ENCODE measurements at regions not wholly inside any gene's neighbourhood (a gene's known extent, or its start where the extent isn't known, plus 50 kb on each side); places are given as distances from the start of the nearest gene placed in this dataset.
"Not testable (repeated sequence)": the region's sequence is repeated elsewhere in the genome, so short reads cannot be mapped to it uniquely, and the experiment has no call there.

GRCh38 chr3:107172411-107172810 is 204.8 kb upstream of the CCDC54 start:
- intact Hi-C loops (cut with DNase I), result no loop called here
- Histone ChIP-seq H3K27ac (ENCODE audit: low read depth in 1 of 2, low read length in 2 of 2) (no peak overlapping the region), H3K36me3 (ENCODE audit: control insufficient read depth in 1 of 2, insufficient read depth in 2 of 2, low read length in 1 of 2) (no peaks in the 10 kb centered on the region), H3K27me3 (ENCODE audit: control insufficient read depth in 1 of 2, insufficient read depth in 2 of 2, low read length in 1 of 2) (no peaks in the 10 kb centered on the region), H3K9me3 (ENCODE audit: control insufficient read depth, low read length) (peaks cover 3% of the 10 kb centered on the region), H3K4me3 (ENCODE audit: low read length in 2 of 2) (no peak overlapping the region), H3K4me1 (ENCODE audit: control insufficient read depth in 1 of 2, insufficient read depth in 2 of 2, low read length in 2 of 2) (no peaks in the 10 kb centered on the region)
- no peak for DNase-seq
- WGBS, 2 donors, result 94 to 95% methylated on average over 1 of the region's 1 CpG
- no peak for ATAC-seq (ENCODE audit: low FRiP score)

GRCh38 chr3:107184375-107184774 is 192.9 kb upstream of the CCDC54 start:
- no peaks in the 10 kb centered on the region for H3K9me3 ChIP-seq (ENCODE audit: control insufficient read depth, low read length)
- DNase-seq, result no peak
- H3K27me3 ChIP-seq (ENCODE audit: control insufficient read depth in 1 of 2, insufficient read depth in 2 of 2, low read length in 1 of 2), result no peaks in the 10 kb centered on the region
- no peak for ATAC-seq (ENCODE audit: low FRiP score)
- no peaks in the 10 kb centered on the region for H3K4me1 ChIP-seq (ENCODE audit: control insufficient read depth in 1 of 2, insufficient read depth in 2 of 2, low read length in 2 of 2)
- no peak overlapping the region for H3K27ac ChIP-seq (ENCODE audit: low read depth in 1 of 2, low read length in 2 of 2)
- no peak overlapping the region for H3K4me3 ChIP-seq (ENCODE audit: low read length in 2 of 2)
- no peaks in the 10 kb centered on the region for H3K36me3 ChIP-seq (ENCODE audit: control insufficient read depth in 1 of 2, insufficient read depth in 2 of 2, low read length in 1 of 2)
- intact Hi-C loops (cut with DNase I), result no loop called here
- 94 to 96% methylated on average over 2 of the region's 2 CpGs for WGBS, 2 donors

GRCh38 chr3:107188262-107188661 is 189.0 kb upstream of the CCDC54 start:
- intact Hi-C loops (cut with DNase I), result no loop called here
- no peak for DNase-seq
- no peaks in the 10 kb centered on the region for H3K27me3 ChIP-seq (ENCODE audit: control insufficient read depth in 1 of 2, insufficient read depth in 2 of 2, low read length in 1 of 2)
- 95 to 96% methylated on average over 2 of the region's 2 CpGs for WGBS, 2 donors
- H3K4me1 ChIP-seq (ENCODE audit: control insufficient read depth in 1 of 2, insufficient read depth in 2 of 2, low read length in 2 of 2), result no peaks in the 10 kb centered on the region
- no peak overlapping the region for H3K27ac ChIP-seq (ENCODE audit: low read depth in 1 of 2, low read length in 2 of 2)
- no peak for ATAC-seq (ENCODE audit: low FRiP score)
- no peak overlapping the region for H3K4me3 ChIP-seq (ENCODE audit: low read length in 2 of 2)
- H3K36me3 ChIP-seq (ENCODE audit: control insufficient read depth in 1 of 2, insufficient read depth in 2 of 2, low read length in 1 of 2), result no peaks in the 10 kb centered on the region
- H3K9me3 ChIP-seq (ENCODE audit: control insufficient read depth, low read length), result no peaks in the 10 kb centered on the region

GRCh38 chr3:107189158-107189791 is 188.0 kb upstream of the CCDC54 start:
- no peak for DNase-seq
- WGBS, 2 donors, result 97% methylated on average over 2 of the region's 2 CpGs
- H3K4me3 ChIP-seq (ENCODE audit: low read length in 2 of 2), result no peak overlapping the region
- no peaks in the 10 kb centered on the region for H3K9me3 ChIP-seq (ENCODE audit: control insufficient read depth, low read length)
- no peaks in the 10 kb centered on the region for H3K36me3 ChIP-seq (ENCODE audit: control insufficient read depth in 1 of 2, insufficient read depth in 2 of 2, low read length in 1 of 2)
- ATAC-seq (ENCODE audit: low FRiP score), result peak; percentile 41
- H3K4me1 ChIP-seq (ENCODE audit: control insufficient read depth in 1 of 2, insufficient read depth in 2 of 2, low read length in 2 of 2), result no peaks in the 10 kb centered on the region
- intact Hi-C loops (cut with DNase I), result no loop called here
- no peak overlapping the region for H3K27ac ChIP-seq (ENCODE audit: low read depth in 1 of 2, low read length in 2 of 2)
- H3K27me3 ChIP-seq (ENCODE audit: control insufficient read depth in 1 of 2, insufficient read depth in 2 of 2, low read length in 1 of 2), result no peaks in the 10 kb centered on the region

GRCh38 chr3:107193116-107193515 is 184.1 kb upstream of the CCDC54 start:
- H3K27me3 ChIP-seq (ENCODE audit: control insufficient read depth in 1 of 2, insufficient read depth in 2 of 2, low read length in 1 of 2), result no peaks in the 10 kb centered on the region
- no peak for ATAC-seq (ENCODE audit: low FRiP score)
- H3K4me3 ChIP-seq (ENCODE audit: low read length in 2 of 2), result no peak overlapping the region
- WGBS, 2 donors, result 98 to 99% methylated on average over 1 of the region's 1 CpG
- no peak for DNase-seq
- intact Hi-C loops (cut with DNase I), result no loop called here
- no peaks in the 10 kb centered on the region for H3K9me3 ChIP-seq (ENCODE audit: control insufficient read depth, low read length)
- no peaks in the 10 kb centered on the region for H3K4me1 ChIP-seq (ENCODE audit: control insufficient read depth in 1 of 2, insufficient read depth in 2 of 2, low read length in 2 of 2)
- H3K36me3 ChIP-seq (ENCODE audit: control insufficient read depth in 1 of 2, insufficient read depth in 2 of 2, low read length in 1 of 2), result no peaks in the 10 kb centered on the region
- no peak overlapping the region for H3K27ac ChIP-seq (ENCODE audit: low read depth in 1 of 2, low read length in 2 of 2)

- WGBS, 2 donors, result 11 to 16% methylated on average over 9 of the region's 9 CpGs
- intact Hi-C loops (cut with DNase I), result no loop called here
- DNase-seq, result peak in 1 of 2 donors; percentile 46
- H3K4me3 ChIP-seq (ENCODE audit: low read length in 2 of 2), result peak overlapping the region; percentile 3 to 16
- H3K4me1 ChIP-seq (ENCODE audit: control insufficient read depth in 1 of 2, insufficient read depth in 2 of 2, low read length in 2 of 2), result peaks cover 2 to 4% of the 10 kb centered on the region in 2 donors
- no peaks in the 10 kb centered on the region for H3K9me3 ChIP-seq (ENCODE audit: control insufficient read depth, low read length)
- peak; percentile 86 for ATAC-seq (ENCODE audit: low FRiP score)
- peak overlapping the region in 1 of 2 donors; percentile 56 for H3K27ac ChIP-seq (ENCODE audit: low read depth in 1 of 2, low read length in 2 of 2)
- no peaks in the 10 kb centered on the region for H3K36me3 ChIP-seq (ENCODE audit: control insufficient read depth in 1 of 2, insufficient read depth in 2 of 2, low read length in 1 of 2)
- no peaks in the 10 kb centered on the region for H3K27me3 ChIP-seq (ENCODE audit: control insufficient read depth in 1 of 2, insufficient read depth in 2 of 2, low read length in 1 of 2)
These were observed 178.6 kb upstream of the CCDC54 start for GRCh38 chr3:107198581-107199181.

GRCh38 chr3:107201146-107201545 is 176.1 kb upstream of the CCDC54 start:
- Histone ChIP-seq H3K4me1 (ENCODE audit: control insufficient read depth in 1 of 2, insufficient read depth in 2 of 2, low read length in 2 of 2) (peaks cover 2 to 4% of the 10 kb centered on the region in 2 donors), H3K4me3 (ENCODE audit: low read length in 2 of 2) (no peak overlapping the region), H3K36me3 (ENCODE audit: control insufficient read depth in 1 of 2, insufficient read depth in 2 of 2, low read length in 1 of 2) (no peaks in the 10 kb centered on the region), H3K27me3 (ENCODE audit: control insufficient read depth in 1 of 2, insufficient read depth in 2 of 2, low read length in 1 of 2) (no peaks in the 10 kb centered on the region), H3K9me3 (ENCODE audit: control insufficient read depth, low read length) (no peaks in the 10 kb centered on the region), H3K27ac (ENCODE audit: low read depth in 1 of 2, low read length in 2 of 2) (no peak overlapping the region)
- ATAC-seq (ENCODE audit: low FRiP score) (no peak), DNase-seq (no peak)
- WGBS, 2 donors, result 92 to 93% methylated on average over 1 of the region's 1 CpG
- intact Hi-C loops (cut with DNase I), result no loop called here

GRCh38 chr3:107202885-107203284 is 174.4 kb upstream of the CCDC54 start:
- DNase-seq; H3K27ac ChIP-seq (ENCODE audit: low read depth in 1 of 2, low read length in 2 of 2); intact Hi-C loops (cut with DNase I); H3K9me3 ChIP-seq (ENCODE audit: control insufficient read depth, low read length); H3K4me3 ChIP-seq (ENCODE audit: low read length in 2 of 2); H3K4me1 ChIP-seq (ENCODE audit: control insufficient read depth in 1 of 2, insufficient read depth in 2 of 2, low read length in 2 of 2); H3K36me3 ChIP-seq (ENCODE audit: control insufficient read depth in 1 of 2, insufficient read depth in 2 of 2, low read length in 1 of 2); H3K27me3 ChIP-seq (ENCODE audit: control insufficient read depth in 1 of 2, insufficient read depth in 2 of 2, low read length in 1 of 2); ATAC-seq (ENCODE audit: low FRiP score): not testable (repeated sequence)

GRCh38 chr3:107204121-107204520 is 173.1 kb upstream of the CCDC54 start:
- ATAC-seq (ENCODE audit: low FRiP score), result no peak

More at GRCh38 chr3:107204121-107204520, 173.1 kb upstream of the CCDC54 start:
- intact Hi-C loops (cut with DNase I), result no loop called here
- H3K27me3 ChIP-seq (ENCODE audit: control insufficient read depth in 1 of 2, insufficient read depth in 2 of 2, low read length in 1 of 2), result no peaks in the 10 kb centered on the region
- no peaks in the 10 kb centered on the region for H3K9me3 ChIP-seq (ENCODE audit: control insufficient read depth, low read length)
- no peak for DNase-seq
- no peak overlapping the region for H3K27ac ChIP-seq (ENCODE audit: low read depth in 1 of 2, low read length in 2 of 2)
- no peaks in the 10 kb centered on the region for H3K36me3 ChIP-seq (ENCODE audit: control insufficient read depth in 1 of 2, insufficient read depth in 2 of 2, low read length in 1 of 2)
- peaks cover 0 to 2% of the 10 kb centered on the region in 2 donors for H3K4me1 ChIP-seq (ENCODE audit: control insufficient read depth in 1 of 2, insufficient read depth in 2 of 2, low read length in 2 of 2)
- no peak overlapping the region for H3K4me3 ChIP-seq (ENCODE audit: low read length in 2 of 2)

All from aorta (tissue), 5 donors.